Non-pigmented ciliary epithelial cell (primary cell): ENCODE measurements at regions not wholly inside any gene's neighbourhood (a gene's known extent, or its start where the extent isn't known, plus 50 kb on each side); places are given as distances from the start of the nearest gene placed in this dataset.
"Not testable (repeated sequence)": the region's sequence is repeated elsewhere in the genome, so short reads cannot be mapped to it uniquely, and the experiment has no call there.

Experiments
- DNase-seq: peaks from one replicate; pipeline ENCODE4 v3.0.0-alpha.2; 2010; ENCODE audit warnings: low read depth

DNA sequence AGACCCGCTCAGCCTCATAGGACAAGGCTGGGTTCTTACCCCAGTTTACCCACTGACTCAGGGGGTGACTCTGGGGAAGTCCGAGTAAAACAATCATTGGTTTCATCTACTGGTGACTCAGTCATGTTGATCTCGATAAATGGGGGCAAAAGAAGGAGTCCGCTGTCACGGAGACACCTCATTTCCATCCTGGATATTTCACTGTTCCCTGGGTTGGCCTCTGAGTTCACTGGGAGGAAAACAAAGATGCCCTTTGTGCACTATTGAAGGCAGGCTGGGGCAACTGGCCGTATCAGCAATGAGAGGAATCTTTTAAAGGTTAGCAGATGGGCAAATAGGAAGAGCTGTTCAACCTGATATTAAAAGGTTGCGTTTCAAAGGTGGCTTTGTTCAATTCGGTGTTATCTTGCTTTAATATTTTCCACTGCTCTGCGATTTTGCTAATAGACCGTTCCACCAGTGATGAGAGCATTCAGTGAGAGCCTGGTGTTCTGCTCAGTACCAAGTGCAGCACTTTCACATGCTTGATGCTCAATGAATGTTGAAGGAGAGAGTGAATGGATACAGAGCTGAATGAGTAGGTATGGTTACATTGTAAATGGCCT is 110.2 kb upstream of the EGFLAM start:
- no peak for DNase-seq

DNA sequence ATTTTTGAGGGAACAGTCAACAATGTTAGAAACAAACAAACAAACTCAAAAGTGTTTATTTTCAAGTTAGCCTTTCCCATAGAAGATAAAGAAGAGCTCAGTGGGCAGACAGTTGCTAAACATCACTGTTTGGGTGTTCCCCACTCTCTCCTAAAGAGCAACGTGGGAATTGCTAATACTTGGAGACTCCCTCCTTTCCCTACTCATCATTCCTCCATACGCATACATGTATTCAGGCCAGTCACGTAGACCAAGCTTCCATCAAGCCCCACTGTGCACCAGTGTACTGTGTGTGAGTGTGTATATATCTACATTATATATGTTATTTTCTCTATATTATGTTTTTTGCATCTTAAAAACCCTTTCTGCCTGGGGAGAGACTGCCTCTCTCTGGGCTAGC is 115.0 kb upstream of the EGFLAM start:
- no peak for DNase-seq

DNA sequence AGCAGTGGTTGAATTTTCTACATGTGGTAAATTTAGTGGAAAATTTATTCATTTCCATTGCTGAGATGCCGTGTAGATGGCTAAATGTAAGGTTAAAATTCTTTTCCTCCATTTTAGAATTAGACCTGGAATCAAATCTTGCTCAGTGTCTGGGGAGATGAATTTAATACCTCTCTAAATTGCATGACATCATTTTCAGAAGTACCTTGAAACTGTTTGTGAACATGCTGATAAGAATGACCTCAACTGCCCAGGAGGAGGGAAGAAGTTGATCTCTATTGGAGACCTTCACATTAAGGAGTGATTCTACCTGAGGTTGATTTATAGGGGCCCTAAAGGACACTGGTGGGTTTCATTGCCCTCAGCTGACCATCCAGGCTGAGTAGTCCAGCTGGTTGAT is 116.7 kb upstream of the EGFLAM start:
- DNase-seq = no peak

DNA sequence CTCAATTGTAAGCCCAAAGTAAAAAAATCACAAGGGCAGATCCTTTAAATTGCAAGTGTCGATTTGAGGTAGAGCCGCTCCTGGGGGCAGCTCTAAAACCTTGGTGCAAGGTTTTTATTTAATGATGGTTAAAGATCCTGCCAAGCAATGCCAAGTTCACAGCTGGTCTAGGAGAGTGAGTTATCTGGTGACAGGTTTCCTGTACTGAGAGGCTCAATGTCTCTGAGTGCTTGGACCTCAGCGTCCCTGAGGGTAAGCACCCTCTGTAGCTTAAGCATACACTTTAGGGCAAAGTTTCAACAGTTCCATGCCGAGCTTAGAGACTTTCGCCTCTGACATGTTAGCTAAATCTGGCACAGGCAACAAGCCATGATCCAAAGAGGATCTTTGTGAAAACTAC is 119.8 kb upstream of the EGFLAM start:
- no peak for DNase-seq

DNA sequence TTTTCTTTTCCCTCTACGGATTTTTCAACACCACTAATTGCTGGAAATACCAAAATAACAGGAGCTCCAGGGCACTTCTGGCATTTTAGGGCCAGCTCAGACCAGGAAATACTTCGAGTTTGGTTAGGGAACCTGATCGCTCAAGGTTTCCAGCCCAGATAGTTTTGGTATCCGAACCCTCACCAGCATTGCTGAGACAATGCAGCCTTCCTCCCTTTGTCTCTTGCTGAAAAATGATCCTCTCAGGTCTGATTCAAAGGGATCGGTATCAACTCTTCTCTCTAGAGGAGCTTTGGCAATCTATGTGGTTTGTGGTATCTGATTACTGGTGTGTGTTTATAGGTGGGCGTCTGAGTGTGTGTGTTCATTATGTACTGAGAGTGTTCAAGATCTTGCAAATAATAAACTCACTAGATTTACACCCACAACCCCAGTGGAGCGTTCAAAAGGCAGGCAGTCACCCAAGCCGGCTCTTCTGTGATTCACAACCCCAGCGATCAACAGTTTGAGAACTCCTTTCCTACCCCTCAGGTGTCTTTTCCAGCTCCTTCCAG is 122.8 kb upstream of the EGFLAM start:
- DNase-seq = no peak

DNA sequence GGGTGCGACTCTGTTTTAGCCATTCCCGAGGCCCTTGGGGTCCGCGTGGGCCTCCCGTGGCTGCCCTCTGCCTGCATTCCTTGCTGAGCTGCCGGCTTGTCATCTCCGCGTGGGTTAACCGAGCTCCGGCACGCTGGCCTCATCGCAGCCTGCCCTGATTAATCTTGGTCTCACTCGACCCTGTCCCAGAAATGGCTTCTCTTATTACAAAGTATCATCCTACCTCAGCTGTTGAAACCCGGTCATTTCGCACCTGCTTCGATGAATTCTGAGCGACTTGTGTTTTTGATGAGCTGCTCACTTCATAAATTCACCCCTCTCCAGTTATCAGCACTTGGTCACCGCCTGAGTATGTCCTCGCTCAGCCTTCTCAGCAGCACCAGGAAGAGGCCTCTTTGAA is 123.5 kb upstream of the EGFLAM start:
- no peak for DNase-seq

DNA sequence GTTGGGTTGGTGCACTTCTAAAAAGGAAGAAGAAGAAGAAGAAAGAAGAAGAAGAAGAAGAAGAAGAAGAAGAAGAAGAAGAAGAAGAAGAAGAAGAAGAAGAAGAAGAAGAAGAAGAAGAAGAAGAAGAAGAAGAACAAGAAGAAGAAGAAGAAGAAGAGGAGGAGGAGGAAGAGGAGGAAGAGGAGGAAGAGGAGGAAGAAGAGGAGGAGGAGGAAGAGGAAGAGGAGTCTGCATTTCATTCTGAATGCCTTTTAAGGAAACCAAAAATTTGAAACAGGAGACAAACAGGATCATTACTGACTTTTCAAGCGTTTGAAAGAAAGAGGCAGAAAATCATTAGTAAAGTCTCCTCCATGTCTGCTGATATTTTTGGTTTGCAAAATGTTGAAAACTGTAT is 124.1 kb upstream of the EGFLAM start:
- not testable (repeated sequence) for DNase-seq

DNA sequence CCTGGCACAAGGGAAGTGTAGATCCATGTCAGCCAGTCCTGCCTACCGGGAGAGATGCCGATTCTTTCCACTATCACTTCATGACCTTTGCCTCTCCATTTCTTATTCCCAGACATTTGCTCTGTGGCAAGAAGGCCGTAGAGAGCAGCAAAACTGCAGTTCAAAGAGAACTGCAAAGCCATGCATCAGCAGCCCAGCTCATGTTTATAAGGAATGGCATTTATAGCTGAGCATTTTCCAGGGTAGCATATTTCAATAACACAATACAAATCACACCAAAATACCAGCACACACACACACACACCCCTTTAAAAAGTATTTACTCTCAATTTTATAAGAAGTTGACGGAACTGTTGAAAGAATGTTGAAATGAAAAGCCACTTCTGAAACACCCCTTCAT is 126.7 kb upstream of the EGFLAM start:
- DNase-seq = no peak

DNA sequence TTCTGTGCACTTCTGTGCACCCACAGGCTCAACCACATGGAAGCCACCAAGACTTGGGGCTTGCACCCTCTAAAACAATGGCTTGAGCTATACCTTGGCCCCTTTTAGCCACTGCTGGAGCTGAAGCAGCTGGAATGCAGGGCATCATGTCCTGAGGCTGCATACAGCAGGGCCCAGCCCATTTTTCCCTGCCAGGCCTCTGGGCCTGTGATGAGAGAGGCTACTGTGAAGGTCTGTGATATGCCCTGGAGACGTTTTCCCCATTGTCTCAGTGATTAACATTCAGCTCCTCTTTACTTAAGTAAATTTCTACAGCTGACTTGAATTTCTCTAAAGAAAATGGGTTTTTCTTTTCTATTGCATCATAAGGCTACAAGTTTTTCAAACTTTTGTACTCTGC is 134.0 kb upstream of the EGFLAM start:
- DNase-seq = no peak

DNA sequence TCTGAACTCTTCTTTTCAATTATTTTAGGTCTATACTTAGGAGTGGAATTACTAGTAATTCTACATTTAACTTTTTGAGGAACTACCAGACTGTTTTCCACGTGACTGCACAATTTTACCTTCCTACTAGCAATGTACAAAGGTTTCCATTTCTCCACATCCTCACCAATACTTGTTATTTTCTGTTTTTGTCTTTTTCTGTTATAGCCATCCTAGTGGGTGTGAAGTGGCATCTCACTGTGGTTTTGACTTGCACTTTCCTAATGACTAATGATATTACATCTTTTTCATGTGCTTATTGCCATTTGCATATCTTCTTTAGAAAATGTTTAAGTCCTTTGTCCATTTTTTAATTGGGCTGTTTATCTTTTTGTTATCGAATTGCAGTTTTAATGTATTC is 136.9 kb upstream of the EGFLAM start:
- DNase-seq = no peak

DNA sequence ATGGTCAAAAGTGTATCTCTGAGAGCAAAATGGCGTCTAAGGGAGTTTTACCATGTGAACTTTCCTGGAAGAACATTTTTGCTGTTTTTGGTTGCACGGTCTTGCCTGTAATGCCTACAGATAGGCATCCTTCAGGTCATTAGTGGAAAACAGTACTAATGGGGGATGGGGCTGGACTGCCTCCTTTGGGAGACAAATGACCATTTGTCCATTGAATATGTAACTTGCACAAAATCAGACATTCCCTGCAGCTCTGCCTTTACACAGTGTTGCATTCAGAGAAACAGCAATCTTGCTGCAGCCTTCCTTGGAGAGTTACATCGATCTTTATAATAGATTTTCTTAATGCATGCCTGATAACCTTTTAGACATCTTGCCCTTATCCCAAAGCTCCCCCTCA is 138.5 kb upstream of the EGFLAM start:
- DNase-seq = no peak

DNA sequence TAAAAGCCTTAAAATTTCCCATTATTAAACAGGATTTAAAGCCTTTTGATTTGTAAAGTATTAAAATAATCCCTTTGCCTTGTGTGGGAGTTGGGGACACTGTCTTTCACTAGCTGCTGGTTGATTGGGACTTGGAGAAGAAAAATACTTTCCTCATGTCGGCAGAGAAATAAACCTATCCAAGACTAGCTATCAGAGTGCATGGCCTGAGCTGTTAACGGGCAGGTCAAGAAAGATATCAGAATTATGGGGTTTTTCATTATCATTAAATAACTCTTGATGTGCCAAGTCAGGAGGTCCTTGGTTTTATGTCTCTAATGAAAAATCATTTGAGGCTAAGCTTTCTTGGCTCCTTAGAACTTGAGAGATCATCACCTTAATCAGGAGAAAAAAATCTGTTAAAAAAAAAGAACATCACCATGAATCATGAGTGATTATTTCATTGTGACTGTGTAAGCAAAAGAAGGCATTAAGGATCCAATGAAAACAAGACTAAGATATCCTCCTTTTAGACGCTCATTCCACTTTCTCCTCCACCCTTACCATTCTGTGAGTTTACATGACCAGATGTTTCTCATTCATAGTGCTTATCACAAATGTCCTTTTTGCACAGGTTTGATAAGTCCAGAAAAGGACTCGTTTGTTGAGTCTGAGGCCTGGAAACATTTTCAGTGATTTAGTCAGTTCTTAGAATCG is 140.4 kb upstream of the EGFLAM start:
- DNase-seq = no peak

DNA sequence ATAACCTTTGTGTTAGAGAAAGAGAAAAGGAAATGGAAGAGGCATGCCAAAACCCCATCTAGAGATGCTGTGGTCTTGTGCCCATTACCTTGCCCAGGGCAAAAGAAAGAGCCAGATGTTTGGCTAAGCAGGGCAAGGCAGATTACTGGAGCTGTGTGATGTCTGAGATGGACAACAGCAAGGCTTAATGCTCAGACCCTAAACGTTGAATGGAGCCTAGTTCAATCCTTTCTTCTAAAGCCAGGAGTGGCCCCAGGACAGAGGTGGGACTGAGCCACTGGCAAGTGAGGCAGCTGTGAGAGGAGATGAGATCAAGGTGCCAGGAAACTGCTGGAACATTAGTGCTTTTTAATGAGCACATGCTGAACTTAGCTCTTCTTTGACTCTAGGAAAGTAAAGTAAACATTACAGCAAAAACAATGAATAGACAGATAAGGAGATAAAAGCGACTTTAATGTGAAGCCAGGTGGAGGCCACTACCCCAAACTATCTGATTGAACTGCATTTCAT is 143.0 kb upstream of the EGFLAM start:
- DNase-seq = no peak

DNA sequence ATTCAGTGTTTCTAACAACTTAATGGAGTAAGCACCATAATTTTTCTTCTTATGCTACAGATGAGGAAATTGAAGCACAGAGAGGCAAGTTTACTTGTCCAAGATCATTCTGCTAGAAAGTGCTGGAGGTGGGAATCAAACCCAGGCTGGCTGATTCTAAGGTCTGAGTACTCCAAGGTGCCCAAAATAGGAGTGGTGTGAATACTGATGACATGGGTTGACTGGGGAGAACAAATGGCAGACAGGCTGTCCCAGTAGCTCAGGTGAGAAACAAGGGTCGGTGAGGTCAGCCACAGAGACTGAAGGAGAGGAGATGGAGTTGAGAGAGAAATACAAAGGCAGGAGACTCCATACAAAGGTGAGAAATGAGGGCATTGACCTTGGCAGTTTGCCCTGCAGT is 144.5 kb upstream of the EGFLAM start:
- no peak for DNase-seq

DNA sequence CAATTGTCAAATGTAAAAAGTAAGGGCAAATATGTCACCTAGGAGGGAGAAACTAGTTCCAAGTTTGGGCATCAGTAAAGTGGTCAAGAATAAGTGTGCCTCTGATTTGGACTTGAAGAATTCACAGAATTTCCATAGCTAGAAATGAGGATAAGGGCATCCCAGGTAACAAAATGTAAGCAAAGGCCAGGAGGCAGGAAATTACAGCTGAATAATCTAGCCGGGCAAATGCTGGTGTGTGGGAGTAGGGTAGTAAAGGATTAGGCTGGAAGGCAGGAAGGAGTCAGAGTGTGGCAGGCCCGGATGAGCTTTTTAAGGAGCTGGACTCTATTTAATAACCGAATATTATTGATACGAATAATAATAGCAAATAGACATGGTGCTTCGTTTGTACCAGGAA is 144.9 kb upstream of the EGFLAM start:
- DNase-seq = no peak

DNA sequence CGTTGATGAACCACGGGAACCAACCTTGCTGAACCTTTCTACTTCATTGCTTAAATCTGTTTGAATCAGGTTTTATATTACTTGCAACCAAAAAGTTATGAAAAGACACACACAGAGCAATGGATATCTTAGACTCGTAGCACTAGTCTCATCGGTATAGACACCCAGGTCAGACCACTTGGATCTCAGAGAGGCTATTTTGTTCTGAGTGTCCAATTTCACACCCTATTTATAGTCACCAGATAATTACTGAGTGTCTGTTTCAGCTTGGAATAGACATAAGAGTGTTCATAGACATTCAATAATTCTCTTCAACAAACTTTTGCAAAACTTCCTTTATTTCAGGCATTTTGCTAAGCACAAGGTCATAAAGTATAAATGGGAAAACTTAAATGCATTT is 145.4 kb upstream of the EGFLAM start:
- no peak for DNase-seq

DNA sequence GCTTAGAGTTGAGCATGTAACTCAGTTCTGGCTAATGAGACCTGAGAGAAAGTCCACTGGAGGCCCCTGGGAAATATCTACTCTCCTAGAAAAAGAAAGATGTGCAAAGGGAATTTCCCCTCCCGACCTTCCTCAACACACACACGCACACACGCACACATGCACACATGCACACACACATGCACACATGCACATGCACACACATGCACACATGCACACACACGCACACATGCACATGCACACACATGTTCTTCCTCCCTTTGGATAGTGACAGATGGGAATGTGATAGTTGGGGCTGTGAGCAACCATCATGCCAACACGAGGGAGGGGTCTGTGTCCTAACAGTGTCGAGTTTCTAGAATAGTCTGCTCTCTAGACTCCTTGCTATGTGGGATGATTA is 148.2 kb upstream of the EGFLAM start:
- DNase-seq = no peak

DNA sequence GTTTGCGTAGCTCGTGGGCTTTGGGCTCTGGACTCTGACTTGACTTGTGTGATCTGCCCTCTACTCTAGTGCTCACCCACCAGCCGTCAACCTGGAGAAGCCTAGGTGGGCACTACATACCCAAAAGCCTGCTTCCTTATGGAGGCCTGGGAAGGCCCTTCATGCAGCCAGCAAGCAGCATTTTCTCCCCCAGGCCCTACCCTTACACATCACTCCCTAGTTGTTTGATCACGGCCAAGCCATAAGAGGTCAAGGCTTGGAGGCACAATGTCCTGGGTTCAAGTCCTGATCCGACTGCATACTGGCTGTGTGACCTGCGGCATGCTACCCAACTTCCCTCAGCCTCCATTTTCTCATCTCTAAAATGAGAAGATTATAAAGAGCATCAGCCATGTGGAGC is 151.3 kb upstream of the EGFLAM start:
- no peak for DNase-seq

DNA sequence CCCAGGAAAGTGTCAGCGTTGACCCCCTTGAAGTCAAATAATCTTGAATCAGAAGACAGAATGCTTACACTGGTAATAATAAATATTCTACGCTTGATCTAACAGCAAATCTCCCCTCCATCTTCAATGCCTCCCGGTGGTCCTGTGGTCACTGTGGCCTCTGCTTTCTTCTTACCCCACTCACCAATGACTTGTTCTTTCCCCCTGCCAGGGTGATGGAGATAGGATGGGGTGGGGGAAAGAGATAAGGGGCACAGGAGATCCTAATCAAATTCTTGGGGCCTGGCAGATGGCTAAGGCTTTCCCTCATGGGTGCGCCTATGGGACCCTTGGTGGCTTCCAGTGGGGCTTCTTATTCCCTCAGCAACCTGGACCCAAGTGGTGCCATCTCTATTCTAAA is 152.6 kb upstream of the EGFLAM start:
- no peak for DNase-seq

DNA sequence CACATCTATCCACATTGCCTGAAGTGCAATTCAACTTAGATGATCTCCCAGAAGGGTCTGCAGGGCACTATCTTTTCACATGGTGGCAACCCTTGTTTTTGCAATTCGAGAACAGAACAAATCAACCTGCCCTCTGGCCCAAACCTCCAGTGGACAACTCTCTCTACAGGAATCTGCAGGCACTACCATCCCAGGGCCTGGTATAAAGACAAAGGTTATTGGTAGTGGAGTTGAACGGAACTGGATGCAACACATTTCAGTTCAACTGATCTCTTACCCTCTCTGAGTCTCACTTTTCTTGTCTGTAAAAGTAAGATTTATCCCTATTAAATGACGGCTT is 153.2 kb upstream of the EGFLAM start:
- DNase-seq = no peak

DNA sequence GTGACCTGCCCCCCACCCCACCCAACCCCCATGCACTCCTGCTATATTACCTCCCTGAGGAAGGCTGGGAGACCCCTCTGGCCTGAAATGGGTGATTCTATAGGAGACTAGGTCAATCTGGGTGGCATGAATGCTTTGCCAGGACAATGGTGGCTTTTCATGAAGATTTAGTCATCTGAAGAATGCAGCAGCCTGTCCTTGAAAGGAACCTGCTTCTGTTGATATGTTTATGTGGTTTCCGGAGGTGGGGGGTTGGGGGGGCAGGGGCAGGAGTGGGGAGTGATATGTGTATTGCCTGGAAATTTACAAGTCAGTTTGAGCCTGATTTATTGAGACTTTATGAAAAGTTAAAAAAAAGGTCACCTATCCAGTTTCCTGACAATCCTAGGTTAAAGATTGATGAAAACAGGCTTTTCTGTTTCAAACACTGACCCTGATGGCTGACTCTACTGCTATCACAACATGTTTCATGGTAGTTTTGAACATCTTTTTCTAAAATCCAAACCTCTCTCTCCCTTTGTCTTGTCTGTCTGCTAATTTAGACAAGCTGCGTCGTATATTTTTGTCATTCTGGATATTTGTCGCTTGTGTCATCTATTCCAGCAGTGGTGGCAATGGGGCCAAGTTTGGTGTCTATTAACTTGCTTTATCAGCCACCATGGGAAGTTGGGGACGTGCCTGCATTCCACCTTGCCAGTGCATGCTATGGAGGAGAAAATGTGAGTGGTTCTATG is 153.7 kb upstream of the EGFLAM start:
- peak; percentile 15 for DNase-seq

DNA sequence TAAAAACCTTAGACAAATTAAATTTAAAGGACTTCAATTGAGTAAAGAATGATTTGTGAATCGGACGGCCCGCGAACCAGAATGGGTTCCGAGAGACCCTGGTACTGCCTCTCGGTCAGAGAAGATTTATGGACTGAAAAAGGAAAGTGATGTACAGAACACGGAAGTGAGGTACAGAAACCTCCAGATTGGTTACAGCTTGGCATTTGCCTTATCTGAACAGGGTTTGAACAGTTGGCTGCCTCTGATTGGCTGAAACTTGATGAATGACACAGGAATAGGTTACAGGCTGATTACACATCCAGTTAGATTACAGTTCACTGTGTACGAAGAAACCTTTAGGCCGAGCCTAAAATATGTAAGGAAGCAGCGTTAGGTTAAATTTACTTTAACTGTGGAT is 156.5 kb upstream of the EGFLAM start:
- no peak for DNase-seq
